GM10266 (cell line): ENCODE measurements at regions not wholly inside any gene's neighbourhood (a gene's known extent, or its start where the extent isn't known, plus 50 kb on each side); places are given as distances from the start of the nearest gene placed in this dataset.

ENCODE experiments used
- DNase-seq: peaks from one replicate; pipeline ENCODE4 v3.0.0; 2012; ENCODE audit errors: extremely low spot score
- TF ChIP-seq, protein P1 (sequence below): IDR thresholded peaks from 2 replicates; pipeline ENCODE4 v1.5.1; 2012; ENCODE audit warnings: mild to moderate bottlenecking, low read depth; ENCODE audit not compliant: control insufficient read depth, insufficient read depth; ENCODE audit errors: missing control alignments

DNA sequence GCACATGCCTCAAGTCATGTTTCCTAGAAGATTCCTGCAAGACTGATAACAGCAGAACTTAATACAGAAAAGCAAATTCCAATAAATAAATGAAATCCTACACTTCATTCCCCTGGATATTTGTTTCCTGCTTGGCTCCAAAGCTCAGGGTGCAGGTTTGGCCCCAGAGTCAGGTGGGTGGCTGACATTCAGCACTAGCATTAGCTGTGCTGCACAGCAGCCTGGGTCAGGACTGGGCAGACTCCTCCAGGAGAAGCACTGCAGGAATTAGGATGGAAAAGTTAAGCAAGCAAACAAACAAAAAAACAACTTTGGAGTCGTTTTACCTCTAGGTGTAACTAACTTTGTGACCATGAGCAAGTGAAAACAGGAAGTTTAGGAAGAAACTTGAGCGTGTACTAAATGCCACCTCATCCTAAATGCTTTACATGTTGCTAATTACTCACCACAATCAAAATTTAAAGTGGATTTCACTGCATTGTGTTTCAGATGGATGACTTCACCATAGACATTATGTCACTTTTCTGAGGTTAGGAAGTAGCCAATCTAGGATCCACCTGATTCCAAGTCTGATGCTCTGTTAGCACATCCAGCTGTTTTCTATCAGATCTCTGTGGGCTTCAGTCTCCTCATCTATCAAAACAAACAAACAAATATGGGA, 239.4 kb downstream of the C7orf25 start:
- TF ChIP-seq, protein P1, sequence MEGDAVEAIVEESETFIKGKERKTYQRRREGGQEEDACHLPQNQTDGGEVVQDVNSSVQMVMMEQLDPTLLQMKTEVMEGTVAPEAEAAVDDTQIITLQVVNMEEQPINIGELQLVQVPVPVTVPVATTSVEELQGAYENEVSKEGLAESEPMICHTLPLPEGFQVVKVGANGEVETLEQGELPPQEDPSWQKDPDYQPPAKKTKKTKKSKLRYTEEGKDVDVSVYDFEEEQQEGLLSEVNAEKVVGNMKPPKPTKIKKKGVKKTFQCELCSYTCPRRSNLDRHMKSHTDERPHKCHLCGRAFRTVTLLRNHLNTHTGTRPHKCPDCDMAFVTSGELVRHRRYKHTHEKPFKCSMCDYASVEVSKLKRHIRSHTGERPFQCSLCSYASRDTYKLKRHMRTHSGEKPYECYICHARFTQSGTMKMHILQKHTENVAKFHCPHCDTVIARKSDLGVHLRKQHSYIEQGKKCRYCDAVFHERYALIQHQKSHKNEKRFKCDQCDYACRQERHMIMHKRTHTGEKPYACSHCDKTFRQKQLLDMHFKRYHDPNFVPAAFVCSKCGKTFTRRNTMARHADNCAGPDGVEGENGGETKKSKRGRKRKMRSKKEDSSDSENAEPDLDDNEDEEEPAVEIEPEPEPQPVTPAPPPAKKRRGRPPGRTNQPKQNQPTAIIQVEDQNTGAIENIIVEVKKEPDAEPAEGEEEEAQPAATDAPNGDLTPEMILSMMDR = no peak
- no peak for DNase-seq

DNA sequence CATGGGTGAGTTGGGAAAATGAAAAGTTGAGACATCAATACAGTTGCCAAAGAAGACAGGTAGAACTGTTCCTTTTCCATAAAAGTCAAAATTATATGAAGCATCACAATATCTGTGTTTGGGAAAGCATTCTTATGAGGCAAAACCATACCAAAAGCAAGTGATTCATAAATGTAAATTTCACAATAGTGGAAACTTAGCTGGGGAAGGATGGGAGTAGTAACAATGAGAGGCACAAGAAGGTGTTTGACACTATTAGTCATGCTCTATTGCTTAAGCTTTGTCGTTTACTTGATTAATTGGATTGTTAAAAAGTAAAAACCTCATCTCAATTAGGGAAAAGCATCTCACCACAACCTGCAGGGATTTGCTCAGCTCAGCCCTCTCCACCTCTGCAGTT, 240.2 kb downstream of the C7orf25 start:
- TF ChIP-seq, protein P1 = no peak
- DNase-seq = no peak

DNA sequence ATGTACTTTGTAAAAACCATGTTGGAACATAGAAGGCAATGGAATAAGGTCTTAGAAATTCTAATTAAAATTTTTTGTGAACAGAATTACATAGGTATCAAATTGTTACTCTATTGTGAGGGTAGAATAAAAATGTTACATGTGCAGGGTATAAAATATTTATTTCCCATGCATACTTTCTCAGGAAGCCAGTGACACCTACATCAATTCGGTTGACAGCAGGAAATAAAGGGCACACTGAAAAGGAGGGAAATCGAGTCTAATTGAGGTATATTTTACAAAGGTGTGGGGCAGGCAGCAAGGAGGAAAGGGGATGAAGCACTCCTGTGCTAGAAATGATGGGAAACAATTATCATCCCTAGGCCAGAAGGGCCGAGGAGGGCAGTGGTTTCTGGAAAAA, 244.9 kb downstream of the C7orf25 start:
- TF ChIP-seq, protein P1 = no peak
- no peak for DNase-seq

DNA sequence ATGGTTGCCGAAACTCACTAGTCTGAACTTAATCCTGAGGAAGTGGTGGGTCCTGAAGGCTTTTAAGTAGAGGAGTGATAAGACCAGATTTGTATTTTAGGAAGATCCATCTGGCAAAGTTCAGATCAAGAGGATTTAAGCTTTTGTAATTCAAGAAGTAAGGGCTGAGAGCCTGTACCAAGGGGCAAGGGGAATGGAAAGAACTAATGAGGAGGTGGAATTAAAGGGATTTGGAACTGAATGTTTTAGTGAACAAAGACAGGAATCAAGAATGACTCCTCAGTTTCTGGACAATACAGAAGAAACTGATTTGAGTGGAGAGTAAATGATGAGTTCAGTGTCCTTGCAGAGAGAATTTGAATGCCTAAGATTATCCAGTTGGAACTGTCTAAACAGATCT, 249.0 kb downstream of the C7orf25 start:
- no peak for DNase-seq
- TF ChIP-seq, protein P1 = no peak

DNA sequence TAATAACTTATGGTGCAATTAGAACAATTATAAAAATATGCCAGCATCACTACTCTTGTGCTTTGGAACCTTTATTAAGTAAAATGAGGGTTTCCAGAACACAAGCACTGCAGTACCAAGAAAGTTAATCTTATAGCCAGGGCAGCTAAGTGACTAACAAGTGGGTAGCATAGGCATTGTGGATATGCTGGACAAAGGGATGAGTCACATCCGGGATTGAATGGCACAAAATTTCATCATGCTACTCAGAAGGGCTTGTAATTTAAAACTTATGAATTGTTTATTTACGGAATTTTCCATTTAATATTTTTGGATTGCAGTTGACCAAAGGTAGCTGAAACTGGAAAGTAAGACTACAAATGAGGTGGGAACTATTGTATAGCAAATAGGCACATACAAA, 250.6 kb downstream of the C7orf25 start:
- no peak for DNase-seq
- TF ChIP-seq, protein P1 = no peak

DNA sequence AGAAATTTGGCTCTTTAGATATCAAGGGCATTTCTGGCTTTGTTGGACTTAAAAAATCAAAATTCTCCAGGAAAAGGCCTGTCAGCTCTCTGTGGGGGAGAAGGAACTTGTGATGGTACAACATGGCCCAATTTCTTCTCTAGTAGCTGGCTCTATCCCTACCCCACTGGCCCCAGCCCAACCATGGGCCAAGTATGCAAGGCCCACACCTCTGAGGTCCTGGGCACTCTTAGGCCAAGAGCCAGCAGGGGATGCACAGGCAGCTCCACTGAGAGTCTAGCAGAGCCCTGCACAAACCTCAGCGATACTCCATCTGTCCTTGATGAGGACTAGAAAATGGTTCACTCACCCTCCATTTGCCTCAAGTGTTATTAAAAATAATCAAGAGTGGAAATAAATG, 261.2 kb downstream of the C7orf25 start:
- no peak for DNase-seq
- TF ChIP-seq, protein P1 = no peak

DNA sequence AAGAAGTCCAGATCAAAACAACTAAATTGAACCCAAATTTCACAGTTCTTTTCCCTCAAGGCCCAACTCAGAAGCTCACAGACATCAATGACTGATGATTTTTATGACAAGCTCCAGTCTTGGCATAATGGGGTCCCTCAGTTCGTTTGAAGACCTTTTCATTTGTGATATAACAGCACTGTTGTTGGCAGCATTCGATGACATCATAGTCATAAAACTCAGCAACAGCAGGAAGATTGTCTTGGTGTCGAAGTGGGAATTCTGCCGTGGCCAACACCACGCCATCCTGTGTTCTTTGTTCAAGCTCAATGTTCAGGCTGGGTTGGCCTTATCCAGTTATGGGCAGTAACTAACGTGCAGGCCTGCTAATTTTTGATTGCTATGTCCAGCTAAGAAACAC, 261.7 kb downstream of the C7orf25 start:
- DNase-seq = no peak
- TF ChIP-seq, protein P1 = no peak
